Loucy (cell line): ENCODE measurements at regions not wholly inside any gene's neighbourhood (a gene's known extent, or its start where the extent isn't known, plus 50 kb on each side); places are given as distances from the start of the nearest gene placed in this dataset.

Source experiments
- H2AFZ ChIP-seq: fragments of 200-600 bp; sonication (generic); 2 replicates; pipeline ENCODE4 v1.6.0; 2016; ENCODE audit warnings: antibody characterized with exemption, mild to moderate bottlenecking, low read length, moderate library complexity
- H3F3A ChIP-seq: fragments of 200-600 bp; 2 replicates; pipeline ENCODE4 v1.6.0; 2016; ENCODE audit warnings: antibody characterized with exemption, low read depth, mild to moderate bottlenecking
- H3K27me3 ChIP-seq: fragments of 200-600 bp; sonication (generic); 2 replicates; pipeline ENCODE4 v1.6.1; 2014; ENCODE audit warnings: low read length, mild to moderate bottlenecking; ENCODE audit not compliant: insufficient read depth, poor library complexity, severe bottlenecking
- H3K36me3 ChIP-seq: fragments of 200-600 bp; sonication (generic); 2 replicates; pipeline ENCODE4 v1.6.1; 2016; ENCODE audit warnings: low read length; ENCODE audit not compliant: insufficient read depth
- H3K4me1 ChIP-seq: fragments of 200-600 bp; sonication (generic); 2 replicates; pipeline ENCODE4 v1.5.1; 2014; ENCODE audit warnings: low read length, mild to moderate bottlenecking; ENCODE audit not compliant: insufficient read depth, poor library complexity, severe bottlenecking
- H3K4me2 ChIP-seq: fragments of 200-600 bp; sonication (generic); 2 replicates; pipeline ENCODE4 v1.6.0; 2014; ENCODE audit warnings: antibody characterized with exemption, low read length, low read depth, mild to moderate bottlenecking; ENCODE audit not compliant: poor library complexity, severe bottlenecking
- H3K4me3 ChIP-seq: fragments of 200-600 bp; sonication (generic); 2 replicates; pipeline ENCODE4 v1.5.1; 2014; ENCODE audit warnings: low read length, mild to moderate bottlenecking, mixed read lengths; ENCODE audit not compliant: poor library complexity, severe bottlenecking
- H3K79me2 ChIP-seq: fragments of 200-600 bp; sonication (generic); 2 replicates; pipeline ENCODE4 v1.6.1; 2014; ENCODE audit warnings: low read length; ENCODE audit not compliant: insufficient read depth
- H3K9ac ChIP-seq: fragments of 200-600 bp; sonication (generic); 2 replicates; pipeline ENCODE4 v1.6.0; 2014; ENCODE audit warnings: mild to moderate bottlenecking, low read depth, low read length, moderate library complexity; ENCODE audit not compliant: poor library complexity, severe bottlenecking
- H3K9me2 ChIP-seq: fragments of 200-600 bp; sonication (generic); replicated peaks from 2 replicates; pipeline ENCODE4 v1.6.1; 2016; ENCODE audit warnings: low read depth, low read length, mixed read lengths
- H3K9me3 ChIP-seq: fragments of 200-600 bp; sonication (generic); 2 replicates; pipeline ENCODE4 v1.6.1; 2014; ENCODE audit warnings: mild to moderate bottlenecking, antibody characterized with exemption, low read length, low read depth; ENCODE audit not compliant: insufficient read depth
- H4K20me1 ChIP-seq: fragments of 200-600 bp; sonication (generic); 2 replicates; pipeline ENCODE4 v1.6.0; 2014; ENCODE audit warnings: antibody characterized with exemption, low read length, mild to moderate bottlenecking; ENCODE audit not compliant: insufficient read depth, poor library complexity, severe bottlenecking
- EZH2phosphoT487 ChIP-seq: fragments of 200-600 bp; IDR thresholded peaks from 2 replicates; pipeline ENCODE4 v1.6.1; 2018; ENCODE audit warnings: antibody characterized with exemption, mild to moderate bottlenecking, moderate library complexity, borderline replicate concordance
- TF ChIP-seq, protein P1 (sequence below): fragments of 200-600 bp; sonication (generic); conservative IDR thresholded peaks from 2 replicates; pipeline ENCODE4 v1.5.1; 2014; ENCODE audit warnings: mild to moderate bottlenecking, antibody characterized with exemption, low read length

DNA sequence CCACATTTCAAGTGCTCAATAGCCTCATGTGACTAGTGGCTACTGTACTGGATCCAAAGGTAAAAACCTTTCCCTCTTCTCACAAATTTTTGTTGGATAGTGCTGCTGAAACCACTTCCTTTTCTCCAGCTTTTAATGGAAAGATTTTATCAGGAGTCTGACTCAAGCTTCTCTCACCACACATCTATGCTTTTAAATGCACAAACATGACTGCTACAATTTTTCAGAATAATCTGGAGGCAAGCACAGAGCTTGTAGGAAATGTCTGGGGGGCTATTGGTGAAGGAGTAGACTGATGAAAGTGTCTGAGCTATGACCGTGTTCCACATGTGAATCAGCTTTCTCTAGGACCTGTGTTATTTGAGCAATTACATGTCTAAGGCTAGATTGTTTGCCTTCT is 101.1 kb upstream of the FAT3 start:
- Histone ChIP-seq H3F3A (no peaks in the 10 kb centered on the region), H3K27me3 (no peaks in the 10 kb centered on the region), H3K79me2 (no peaks in the 10 kb centered on the region), H3K9ac (no peak overlapping the region), H3K4me1 (no peaks in the 10 kb centered on the region), H4K20me1 (no peaks in the 10 kb centered on the region), H3K36me3 (no peaks in the 10 kb centered on the region), H3K4me2 (no peak overlapping the region), H3K9me3 (0 out of 2 replicates have a peak, but pooled peaks cover 5% of the 10 kb centered on the region), H3K4me3 (no peak overlapping the region), H2AFZ (no peak overlapping the region), H3K9me2 (no peaks in the 10 kb centered on the region)
- no peak for TF ChIP-seq EZH2phosphoT487
- TF ChIP-seq, protein P1, sequence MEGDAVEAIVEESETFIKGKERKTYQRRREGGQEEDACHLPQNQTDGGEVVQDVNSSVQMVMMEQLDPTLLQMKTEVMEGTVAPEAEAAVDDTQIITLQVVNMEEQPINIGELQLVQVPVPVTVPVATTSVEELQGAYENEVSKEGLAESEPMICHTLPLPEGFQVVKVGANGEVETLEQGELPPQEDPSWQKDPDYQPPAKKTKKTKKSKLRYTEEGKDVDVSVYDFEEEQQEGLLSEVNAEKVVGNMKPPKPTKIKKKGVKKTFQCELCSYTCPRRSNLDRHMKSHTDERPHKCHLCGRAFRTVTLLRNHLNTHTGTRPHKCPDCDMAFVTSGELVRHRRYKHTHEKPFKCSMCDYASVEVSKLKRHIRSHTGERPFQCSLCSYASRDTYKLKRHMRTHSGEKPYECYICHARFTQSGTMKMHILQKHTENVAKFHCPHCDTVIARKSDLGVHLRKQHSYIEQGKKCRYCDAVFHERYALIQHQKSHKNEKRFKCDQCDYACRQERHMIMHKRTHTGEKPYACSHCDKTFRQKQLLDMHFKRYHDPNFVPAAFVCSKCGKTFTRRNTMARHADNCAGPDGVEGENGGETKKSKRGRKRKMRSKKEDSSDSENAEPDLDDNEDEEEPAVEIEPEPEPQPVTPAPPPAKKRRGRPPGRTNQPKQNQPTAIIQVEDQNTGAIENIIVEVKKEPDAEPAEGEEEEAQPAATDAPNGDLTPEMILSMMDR = no peak

DNA sequence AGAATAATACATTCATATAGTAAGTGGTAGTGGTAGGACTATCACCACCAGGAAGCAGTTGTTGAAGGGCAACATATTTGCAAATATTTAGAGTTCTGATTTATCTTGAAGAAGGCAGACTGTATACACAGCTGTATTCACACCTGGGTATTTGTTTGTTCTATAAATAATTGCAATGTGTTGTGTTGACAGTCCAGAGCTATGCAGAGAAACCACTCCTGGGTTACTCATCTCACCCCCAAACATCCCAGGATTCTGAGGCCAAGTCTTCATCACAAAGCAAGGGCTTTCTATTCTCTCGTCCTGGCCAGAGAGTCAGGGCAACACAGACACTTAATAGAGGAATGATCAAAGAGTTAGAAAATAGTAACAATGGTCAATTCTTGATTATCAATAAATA is 102.1 kb upstream of the FAT3 start:
- Histone ChIP-seq H3K36me3 (no peaks in the 10 kb centered on the region), H3K4me3 (no peak overlapping the region), H3K9ac (no peak overlapping the region), H3F3A (no peaks in the 10 kb centered on the region), H3K4me1 (no peaks in the 10 kb centered on the region), H3K4me2 (no peak overlapping the region), H2AFZ (no peak overlapping the region), H3K79me2 (no peaks in the 10 kb centered on the region), H3K9me2 (no peaks in the 10 kb centered on the region), H4K20me1 (no peaks in the 10 kb centered on the region), H3K9me3 (0 out of 2 replicates have a peak, but pooled peaks cover 5% of the 10 kb centered on the region), H3K27me3 (no peaks in the 10 kb centered on the region)
- TF ChIP-seq, protein P1 = no peak
- TF ChIP-seq EZH2phosphoT487 = no peak

DNA sequence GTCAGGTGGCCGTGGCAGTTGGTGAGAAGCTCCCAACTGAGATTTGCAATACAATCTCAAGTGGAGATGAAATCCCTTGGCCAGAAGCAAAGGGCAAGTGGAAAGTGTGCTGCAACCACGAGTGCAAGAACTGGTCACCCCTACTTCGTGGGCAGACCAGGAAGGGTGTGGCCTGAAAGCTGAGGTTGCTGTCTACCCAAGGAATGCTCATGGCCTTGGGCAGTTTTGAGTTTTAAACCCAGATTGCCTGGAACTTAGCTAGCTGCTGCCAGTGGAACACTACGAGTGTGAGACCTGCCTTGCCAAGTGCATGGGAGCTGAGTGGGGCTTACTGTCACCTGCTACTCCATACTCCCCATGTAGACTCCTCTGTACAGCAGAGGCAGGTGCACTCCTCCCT is 113.3 kb upstream of the FAT3 start:
- no peak overlapping the region for H2AFZ ChIP-seq
- no peaks in the 10 kb centered on the region for H3K36me3 ChIP-seq
- TF ChIP-seq, protein P1 = no peak
- no peak for TF ChIP-seq EZH2phosphoT487
- no peaks in the 10 kb centered on the region for H3F3A ChIP-seq
- H3K27me3 ChIP-seq = no peaks in the 10 kb centered on the region
- no peaks in the 10 kb centered on the region for H3K9me2 ChIP-seq
- H3K4me2 ChIP-seq = no peak overlapping the region
- H3K79me2 ChIP-seq = no peaks in the 10 kb centered on the region
- no peaks in the 10 kb centered on the region for H4K20me1 ChIP-seq
- no peak overlapping the region for H3K9ac ChIP-seq
- H3K4me1 ChIP-seq = peaks cover 24% of the 10 kb centered on the region
- peaks cover 5% of the 10 kb centered on the region; the same call in 1 of the 2 replicates for H3K9me3 ChIP-seq
- no peak overlapping the region for H3K4me3 ChIP-seq
